WTC11 (cell line): ENCODE measurements at regions not wholly inside any gene's neighbourhood (a gene's known extent, or its start where the extent isn't known, plus 50 kb on each side); places are given as distances from the start of the nearest gene placed in this dataset.

Experiments used
- ATAC-seq: fragments of 200-7000 bp; cut with Tn5 transposase; 2 replicates; pipeline ENCODE4 v1.10.0; 2021; ENCODE audit warnings: mild to moderate bottlenecking, moderate library complexity
- CTCF ChIA-PET: fragments of 300-600 bp; sonication (Branson Sonifier 250); formaldehyde crosslinking; loops from one replicate; lab custom pipeline; 2021; ENCODE audit warnings: antibody characterized with exemption; lab: Charles Lee
- POLR2A ChIA-PET: fragments of 350-600 bp; sonication (Branson Sonifier 250); formaldehyde crosslinking; loops from one replicate; lab custom pipeline; 2021; ENCODE audit warnings: antibody characterized with exemption; lab: Charles Lee
- DNase-seq: peaks from one replicate; pipeline ENCODE4 v3.0.0; 2021; ENCODE audit warnings: low spot score
- H3K27ac Mint-ChIP-seq: 2 replicates; pipeline ENCODE4 v1.8.0; 2021; ENCODE audit warnings: mixed read lengths
- H3K27me3 Mint-ChIP-seq: 2 replicates; pipeline ENCODE4 v1.8.0; 2021; ENCODE audit warnings: low read depth, mild to moderate bottlenecking, moderate library complexity, mixed read lengths
- H3K36me3 Mint-ChIP-seq: 2 replicates; pipeline ENCODE4 v1.8.0; 2021; ENCODE audit warnings: mixed read lengths
- H3K4me1 Mint-ChIP-seq: 2 replicates; pipeline ENCODE4 v1.8.0; 2022; ENCODE audit warnings: mixed read lengths
- H3K4me3 Mint-ChIP-seq: 2 replicates; pipeline ENCODE4 v1.8.0; 2021; ENCODE audit warnings: mild to moderate bottlenecking, moderate library complexity, mixed read lengths
- H3K9me3 Mint-ChIP-seq: 2 replicates; pipeline ENCODE4 v1.8.0; 2021; ENCODE audit warnings: mixed read lengths
- ELF4 ChIP-seq: sonication (generic); formaldehyde crosslinking; IDR thresholded peaks from 2 replicates; pipeline ENCODE4 v1.8.1; 2022; ENCODE audit warnings: low read depth, mild to moderate bottlenecking, moderate library complexity, missing genetic modification reagents
- FOXK1 ChIP-seq: sonication (generic); formaldehyde crosslinking; IDR thresholded peaks from 2 replicates; pipeline ENCODE4 v1.8.0; 2022; ENCODE audit warnings: mild to moderate bottlenecking, moderate library complexity, missing genetic modification reagents
- FOXP1 ChIP-seq: sonication (generic); formaldehyde crosslinking; IDR thresholded peaks from 2 replicates; pipeline ENCODE4 v1.8.0; 2022; ENCODE audit warnings: missing genetic modification reagents, mild to moderate bottlenecking, moderate library complexity, borderline replicate concordance
- GTF2I ChIP-seq: fragments of 250-450 bp; sonication (Bioruptor Pico); conservative IDR thresholded peaks from 2 replicates; pipeline ENCODE4 v1.4.0; 2021; ENCODE audit warnings: mild to moderate bottlenecking
- KAT7 ChIP-seq: sonication (generic); formaldehyde crosslinking; IDR thresholded peaks from 2 replicates; pipeline ENCODE4 v1.8.1; 2023; ENCODE audit warnings: missing genetic modification reagents, mild to moderate bottlenecking, borderline replicate concordance
- TCF7 ChIP-seq: sonication (generic); formaldehyde crosslinking; IDR thresholded peaks from 2 replicates; pipeline ENCODE4 v1.8.0; 2022; ENCODE audit warnings: mild to moderate bottlenecking, low read depth, missing genetic modification reagents, moderate library complexity
- TEAD4 ChIP-seq: sonication (generic); formaldehyde crosslinking; IDR thresholded peaks from 2 replicates; pipeline ENCODE4 v1.8.0; 2022; ENCODE audit warnings: mild to moderate bottlenecking, missing genetic modification reagents
- ZNF121 ChIP-seq: sonication (generic); formaldehyde crosslinking; IDR thresholded peaks from 2 replicates; pipeline ENCODE4 v1.8.0; 2023; ENCODE audit warnings: missing genetic modification reagents
- ZNF138 ChIP-seq: sonication (generic); formaldehyde crosslinking; conservative IDR thresholded peaks from 2 replicates; pipeline ENCODE4 v1.8.1; 2022; ENCODE audit warnings: mild to moderate bottlenecking, moderate library complexity, missing genetic modification reagents
- ZNF232 ChIP-seq: sonication (generic); formaldehyde crosslinking; IDR thresholded peaks from 2 replicates; pipeline ENCODE4 v1.8.0; 2022; ENCODE audit warnings: mild to moderate bottlenecking, missing genetic modification reagents
- ZNF263 ChIP-seq: sonication (generic); formaldehyde crosslinking; IDR thresholded peaks from 2 replicates; pipeline ENCODE4 v1.8.1; 2022; ENCODE audit warnings: low read depth, mild to moderate bottlenecking, moderate library complexity, missing genetic modification reagents
- TF ChIP-seq, protein P1 (sequence below): sonication (generic); formaldehyde crosslinking; IDR thresholded peaks from 2 replicates; pipeline ENCODE4 v1.8.1; 2023; ENCODE audit warnings: mild to moderate bottlenecking, missing genetic modification reagents, borderline replicate concordance
- TF ChIP-seq, protein P2 (sequence below): sonication (generic); formaldehyde crosslinking; IDR thresholded peaks from 2 replicates; pipeline ENCODE4 v1.8.0; 2022; ENCODE audit warnings: mild to moderate bottlenecking, missing genetic modification reagents
- TF ChIP-seq, protein P3 (sequence below): fragments of 250-450 bp; sonication (Bioruptor Pico); conservative IDR thresholded peaks from 2 replicates; pipeline ENCODE4 v1.9.0; 2021; ENCODE audit warnings: mild to moderate bottlenecking
- TF ChIP-seq, protein P4 (sequence below): fragments of 250-450 bp; sonication (Bioruptor Pico); IDR thresholded peaks from 2 replicates; pipeline ENCODE4 v1.9.0; 2021; ENCODE audit warnings: mild to moderate bottlenecking
- TF ChIP-seq, protein P5 (sequence below): sonication (generic); formaldehyde crosslinking; IDR thresholded peaks from 2 replicates; pipeline ENCODE4 v1.8.1; 2023; ENCODE audit warnings: mild to moderate bottlenecking, moderate library complexity, missing genetic modification reagents

DNA sequence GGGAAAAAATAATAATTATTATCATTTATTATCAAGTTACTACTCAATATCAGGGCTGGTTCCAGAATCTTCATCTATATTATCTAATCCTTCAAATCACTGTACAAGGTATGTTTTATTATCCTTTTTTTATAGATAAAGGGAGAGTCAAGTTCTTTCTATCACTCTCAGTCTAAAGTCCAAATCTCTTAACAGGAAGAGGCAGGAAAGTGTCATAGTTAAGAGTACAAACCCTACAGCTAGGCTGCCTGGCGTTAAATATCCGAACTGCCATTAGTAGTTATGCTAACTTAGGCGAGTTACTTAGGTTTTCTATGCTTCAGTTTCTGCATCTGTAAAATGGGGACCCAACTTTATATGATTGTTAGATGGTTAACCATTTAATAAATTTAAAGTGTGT, 99.4 kb upstream of the CCDC91 start:
- DNase-seq (no peak), ATAC-seq (no peak)
- no peaks in the 10 kb centered on the region for H3K36me3 Mint-ChIP-seq
- TF ChIP-seq KAT7 (CRISPR knock-in tag) (no peak), FOXK1 (CRISPR knock-in tag) (no peak), ZNF232 (CRISPR knock-in tag) (no peak), TCF7 (CRISPR knock-in tag) (no peak), ZNF263 (CRISPR knock-in tag) (no peak), TEAD4 (CRISPR knock-in tag) (no peak), ELF4 (no peak), GTF2I (CRISPR knock-in tag) (no peak), ZNF138 (no peak), FOXP1 (CRISPR knock-in tag) (no peak)
- TF ChIP-seq, protein P1, sequence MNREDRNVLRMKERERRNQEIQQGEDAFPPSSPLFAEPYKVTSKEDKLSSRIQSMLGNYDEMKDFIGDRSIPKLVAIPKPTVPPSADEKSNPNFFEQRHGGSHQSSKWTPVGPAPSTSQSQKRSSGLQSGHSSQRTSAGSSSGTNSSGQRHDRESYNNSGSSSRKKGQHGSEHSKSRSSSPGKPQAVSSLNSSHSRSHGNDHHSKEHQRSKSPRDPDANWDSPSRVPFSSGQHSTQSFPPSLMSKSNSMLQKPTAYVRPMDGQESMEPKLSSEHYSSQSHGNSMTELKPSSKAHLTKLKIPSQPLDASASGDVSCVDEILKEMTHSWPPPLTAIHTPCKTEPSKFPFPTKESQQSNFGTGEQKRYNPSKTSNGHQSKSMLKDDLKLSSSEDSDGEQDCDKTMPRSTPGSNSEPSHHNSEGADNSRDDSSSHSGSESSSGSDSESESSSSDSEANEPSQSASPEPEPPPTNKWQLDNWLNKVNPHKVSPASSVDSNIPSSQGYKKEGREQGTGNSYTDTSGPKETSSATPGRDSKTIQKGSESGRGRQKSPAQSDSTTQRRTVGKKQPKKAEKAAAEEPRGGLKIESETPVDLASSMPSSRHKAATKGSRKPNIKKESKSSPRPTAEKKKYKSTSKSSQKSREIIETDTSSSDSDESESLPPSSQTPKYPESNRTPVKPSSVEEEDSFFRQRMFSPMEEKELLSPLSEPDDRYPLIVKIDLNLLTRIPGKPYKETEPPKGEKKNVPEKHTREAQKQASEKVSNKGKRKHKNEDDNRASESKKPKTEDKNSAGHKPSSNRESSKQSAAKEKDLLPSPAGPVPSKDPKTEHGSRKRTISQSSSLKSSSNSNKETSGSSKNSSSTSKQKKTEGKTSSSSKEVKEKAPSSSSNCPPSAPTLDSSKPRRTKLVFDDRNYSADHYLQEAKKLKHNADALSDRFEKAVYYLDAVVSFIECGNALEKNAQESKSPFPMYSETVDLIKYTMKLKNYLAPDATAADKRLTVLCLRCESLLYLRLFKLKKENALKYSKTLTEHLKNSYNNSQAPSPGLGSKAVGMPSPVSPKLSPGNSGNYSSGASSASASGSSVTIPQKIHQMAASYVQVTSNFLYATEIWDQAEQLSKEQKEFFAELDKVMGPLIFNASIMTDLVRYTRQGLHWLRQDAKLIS (CRISPR knock-in tag), result no peak
- TF ChIP-seq, protein P2, sequence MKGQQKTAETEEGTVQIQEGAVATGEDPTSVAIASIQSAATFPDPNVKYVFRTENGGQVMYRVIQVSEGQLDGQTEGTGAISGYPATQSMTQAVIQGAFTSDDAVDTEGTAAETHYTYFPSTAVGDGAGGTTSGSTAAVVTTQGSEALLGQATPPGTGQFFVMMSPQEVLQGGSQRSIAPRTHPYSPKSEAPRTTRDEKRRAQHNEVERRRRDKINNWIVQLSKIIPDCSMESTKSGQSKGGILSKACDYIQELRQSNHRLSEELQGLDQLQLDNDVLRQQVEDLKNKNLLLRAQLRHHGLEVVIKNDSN, result no peak
- TF ChIP-seq, protein P3, sequence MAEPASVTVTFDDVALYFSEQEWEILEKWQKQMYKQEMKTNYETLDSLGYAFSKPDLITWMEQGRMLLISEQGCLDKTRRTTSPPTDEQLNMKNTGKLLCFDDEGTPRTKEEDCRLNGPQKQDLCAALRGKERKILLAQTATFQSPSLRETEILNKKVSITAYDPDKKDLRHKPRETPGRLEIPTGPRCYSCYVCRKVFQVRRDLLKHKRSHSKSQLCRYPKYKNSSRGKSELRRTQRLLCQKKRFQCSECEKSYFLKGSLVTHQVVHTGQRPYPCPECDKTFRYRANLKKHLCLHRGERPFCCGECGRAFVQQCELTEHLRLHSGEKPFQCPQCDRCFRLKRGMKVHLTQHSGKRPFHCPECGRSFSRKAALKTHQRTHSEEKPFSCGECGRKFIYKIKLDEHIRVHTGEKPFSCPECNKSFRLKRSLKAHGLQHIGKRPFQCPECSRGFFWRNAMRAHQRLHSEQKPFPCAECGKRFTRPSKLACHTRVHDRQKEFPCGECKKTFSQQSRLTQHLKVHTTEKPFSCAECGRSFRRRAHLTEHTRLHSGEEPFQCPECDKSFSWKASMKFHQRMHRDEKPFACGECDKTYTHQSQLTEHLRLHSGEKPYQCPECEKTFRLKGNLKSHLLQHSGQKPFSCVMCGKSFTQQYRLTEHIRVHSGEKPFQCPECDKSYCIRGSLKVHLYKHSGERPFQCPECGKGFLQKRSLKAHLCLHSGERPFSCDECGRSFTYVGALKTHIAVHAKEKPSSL, result no peak
- TF ChIP-seq, protein P4, sequence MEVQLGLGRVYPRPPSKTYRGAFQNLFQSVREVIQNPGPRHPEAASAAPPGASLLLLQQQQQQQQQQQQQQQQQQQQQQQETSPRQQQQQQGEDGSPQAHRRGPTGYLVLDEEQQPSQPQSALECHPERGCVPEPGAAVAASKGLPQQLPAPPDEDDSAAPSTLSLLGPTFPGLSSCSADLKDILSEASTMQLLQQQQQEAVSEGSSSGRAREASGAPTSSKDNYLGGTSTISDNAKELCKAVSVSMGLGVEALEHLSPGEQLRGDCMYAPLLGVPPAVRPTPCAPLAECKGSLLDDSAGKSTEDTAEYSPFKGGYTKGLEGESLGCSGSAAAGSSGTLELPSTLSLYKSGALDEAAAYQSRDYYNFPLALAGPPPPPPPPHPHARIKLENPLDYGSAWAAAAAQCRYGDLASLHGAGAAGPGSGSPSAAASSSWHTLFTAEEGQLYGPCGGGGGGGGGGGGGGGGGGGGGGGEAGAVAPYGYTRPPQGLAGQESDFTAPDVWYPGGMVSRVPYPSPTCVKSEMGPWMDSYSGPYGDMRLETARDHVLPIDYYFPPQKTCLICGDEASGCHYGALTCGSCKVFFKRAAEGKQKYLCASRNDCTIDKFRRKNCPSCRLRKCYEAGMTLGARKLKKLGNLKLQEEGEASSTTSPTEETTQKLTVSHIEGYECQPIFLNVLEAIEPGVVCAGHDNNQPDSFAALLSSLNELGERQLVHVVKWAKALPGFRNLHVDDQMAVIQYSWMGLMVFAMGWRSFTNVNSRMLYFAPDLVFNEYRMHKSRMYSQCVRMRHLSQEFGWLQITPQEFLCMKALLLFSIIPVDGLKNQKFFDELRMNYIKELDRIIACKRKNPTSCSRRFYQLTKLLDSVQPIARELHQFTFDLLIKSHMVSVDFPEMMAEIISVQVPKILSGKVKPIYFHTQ (CRISPR knock-in tag), result no peak
- TF ChIP-seq, protein P5, sequence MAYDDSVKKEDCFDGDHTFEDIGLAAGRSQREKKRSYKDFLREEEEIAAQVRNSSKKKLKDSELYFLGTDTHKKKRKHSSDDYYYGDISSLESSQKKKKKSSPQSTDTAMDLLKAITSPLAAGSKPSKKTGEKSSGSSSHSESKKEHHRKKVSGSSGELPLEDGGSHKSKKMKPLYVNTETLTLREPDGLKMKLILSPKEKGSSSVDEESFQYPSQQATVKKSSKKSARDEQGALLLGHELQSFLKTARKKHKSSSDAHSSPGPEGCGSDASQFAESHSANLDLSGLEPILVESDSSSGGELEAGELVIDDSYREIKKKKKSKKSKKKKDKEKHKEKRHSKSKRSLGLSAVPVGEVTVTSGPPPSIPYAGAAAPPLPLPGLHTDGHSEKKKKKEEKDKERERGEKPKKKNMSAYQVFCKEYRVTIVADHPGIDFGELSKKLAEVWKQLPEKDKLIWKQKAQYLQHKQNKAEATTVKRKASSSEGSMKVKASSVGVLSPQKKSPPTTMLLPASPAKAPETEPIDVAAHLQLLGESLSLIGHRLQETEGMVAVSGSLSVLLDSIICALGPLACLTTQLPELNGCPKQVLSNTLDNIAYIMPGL (CRISPR knock-in tag), result no peak
- H3K4me3 Mint-ChIP-seq, result no peak overlapping the region
- H3K27ac Mint-ChIP-seq, result no peak overlapping the region
- ChIA-PET CTCF (no interaction called here), POLR2A (no interaction called here)
- H3K9me3 Mint-ChIP-seq, result no peaks in the 10 kb centered on the region
- H3K27me3 Mint-ChIP-seq, result no peaks in the 10 kb centered on the region; the same call in 1 of the 2 replicates
- H3K4me1 Mint-ChIP-seq, result peaks cover 18% of the 10 kb centered on the region

DNA sequence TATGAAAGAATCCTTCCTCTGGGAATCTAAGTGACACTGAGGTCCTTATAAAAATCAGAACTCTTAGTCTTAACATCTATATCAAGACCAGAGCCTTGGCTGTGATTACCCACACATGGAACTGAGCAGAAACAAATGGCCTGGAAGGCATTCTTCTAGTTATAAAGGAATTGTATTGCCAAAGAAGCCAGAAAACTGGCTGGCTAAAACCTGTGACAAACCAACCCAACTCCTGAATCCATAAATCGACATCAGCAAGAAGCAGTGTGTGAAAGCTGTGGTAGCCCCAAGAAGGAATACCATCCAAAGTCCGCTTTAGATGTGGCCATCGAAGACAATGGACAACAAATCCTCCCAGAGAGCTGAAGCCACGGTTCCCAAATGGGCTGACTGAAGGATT, 97.9 kb upstream of the CCDC91 start:
- no peak for DNase-seq
- Mint-ChIP-seq H3K27me3 (no peaks in the 10 kb centered on the region; the same call in 1 of the 2 replicates), H3K27ac (no peak overlapping the region), H3K36me3 (no peaks in the 10 kb centered on the region), H3K9me3 (no peaks in the 10 kb centered on the region), H3K4me3 (no peak overlapping the region), H3K4me1 (peaks cover 18% of the 10 kb centered on the region)
- ATAC-seq, result no peak
- TF ChIP-seq, protein P1 (CRISPR knock-in tag), result no peak
- no peak for TF ChIP-seq ZNF121 (CRISPR knock-in tag)
- TF ChIP-seq, protein P2, result no peak
- POLR2A ChIA-PET, result no interaction called here
- CTCF ChIA-PET, result no interaction called here
